Mucosa of descending colon (tissue), 3 donors: ENCODE measurements at regions not wholly inside any gene's neighbourhood (a gene's known extent, or its start where the extent isn't known, plus 50 kb on each side); places are given as distances from the start of the nearest gene placed in this dataset.
"Not testable (repeated sequence)": the region's sequence is repeated elsewhere in the genome, so short reads cannot be mapped to it uniquely, and the experiment has no call there.

ENCODE experiments used
- ATAC-seq: fragments of 200-7000 bp; cut with Tn5 transposase; one replicate; pipeline ENCODE4 v1.9.1; 2020; ENCODE audit warnings: mild to moderate bottlenecking, moderate library complexity
- DNase-seq, 3 donors: peaks; one replicate each; pipeline ENCODE4 v3.0.0-alpha.2; 2020
- H3K36me3 ChIP-seq: fragments of 200-600 bp; one replicate; pipeline ENCODE4 v1.8.0; 2021; ENCODE audit warnings: low read depth, mild to moderate bottlenecking
- H3K4me1 ChIP-seq: fragments of 200-600 bp; one replicate; pipeline ENCODE4 v1.8.0; 2021; ENCODE audit warnings: low read depth, mild to moderate bottlenecking
- H3K4me3 ChIP-seq: fragments of 200-600 bp; one replicate; pipeline ENCODE4 v1.8.0; 2021; ENCODE audit warnings: mild to moderate bottlenecking
- H3K9me3 ChIP-seq: fragments of 200-600 bp; one replicate; pipeline ENCODE4 v1.8.0; 2021; ENCODE audit warnings: mild to moderate bottlenecking
- intact Hi-C, 2 donors: fragments of 100-400 bp; cut with DNase I in 1 of 2; cut with micrococcal nuclease in 1 of 2; formaldehyde crosslinking; loops; one replicate each; pipeline versions ENCODE4 v1.11.0 to v1.11.1; 2022; cut with DNase I, micrococcal nuclease
- TF ChIP-seq, protein P1 (sequence below): fragments of 200-600 bp; IDR thresholded peaks from one replicate; pipeline ENCODE4 v1.8.0; 2022; ENCODE audit warnings: antibody characterized with exemption, mild to moderate bottlenecking
- donor health status: DM: no; HTN: no; CAD: no; lungs with moderate emphysema.
- donor health status: DM: no; HTN: no; CAD: no.
- donor health status: DM: no; HTN: yes; CAD: no.

GRCh38 chr1:86798608-86799291 lies 94.4 kb downstream of the SH3GLB1 start:
- H3K4me3 ChIP-seq = no peak overlapping the region
- TF ChIP-seq, protein P1, sequence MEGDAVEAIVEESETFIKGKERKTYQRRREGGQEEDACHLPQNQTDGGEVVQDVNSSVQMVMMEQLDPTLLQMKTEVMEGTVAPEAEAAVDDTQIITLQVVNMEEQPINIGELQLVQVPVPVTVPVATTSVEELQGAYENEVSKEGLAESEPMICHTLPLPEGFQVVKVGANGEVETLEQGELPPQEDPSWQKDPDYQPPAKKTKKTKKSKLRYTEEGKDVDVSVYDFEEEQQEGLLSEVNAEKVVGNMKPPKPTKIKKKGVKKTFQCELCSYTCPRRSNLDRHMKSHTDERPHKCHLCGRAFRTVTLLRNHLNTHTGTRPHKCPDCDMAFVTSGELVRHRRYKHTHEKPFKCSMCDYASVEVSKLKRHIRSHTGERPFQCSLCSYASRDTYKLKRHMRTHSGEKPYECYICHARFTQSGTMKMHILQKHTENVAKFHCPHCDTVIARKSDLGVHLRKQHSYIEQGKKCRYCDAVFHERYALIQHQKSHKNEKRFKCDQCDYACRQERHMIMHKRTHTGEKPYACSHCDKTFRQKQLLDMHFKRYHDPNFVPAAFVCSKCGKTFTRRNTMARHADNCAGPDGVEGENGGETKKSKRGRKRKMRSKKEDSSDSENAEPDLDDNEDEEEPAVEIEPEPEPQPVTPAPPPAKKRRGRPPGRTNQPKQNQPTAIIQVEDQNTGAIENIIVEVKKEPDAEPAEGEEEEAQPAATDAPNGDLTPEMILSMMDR = no peak
- ATAC-seq (peak; percentile 25), DNase-seq (no peak)
- H3K4me1 ChIP-seq = peaks cover under 1% of the 10 kb centered on the region
- H3K36me3 ChIP-seq = no peaks in the 10 kb centered on the region
- H3K9me3 ChIP-seq = no peaks in the 10 kb centered on the region
- intact Hi-C loops = no loop called here

DNA sequence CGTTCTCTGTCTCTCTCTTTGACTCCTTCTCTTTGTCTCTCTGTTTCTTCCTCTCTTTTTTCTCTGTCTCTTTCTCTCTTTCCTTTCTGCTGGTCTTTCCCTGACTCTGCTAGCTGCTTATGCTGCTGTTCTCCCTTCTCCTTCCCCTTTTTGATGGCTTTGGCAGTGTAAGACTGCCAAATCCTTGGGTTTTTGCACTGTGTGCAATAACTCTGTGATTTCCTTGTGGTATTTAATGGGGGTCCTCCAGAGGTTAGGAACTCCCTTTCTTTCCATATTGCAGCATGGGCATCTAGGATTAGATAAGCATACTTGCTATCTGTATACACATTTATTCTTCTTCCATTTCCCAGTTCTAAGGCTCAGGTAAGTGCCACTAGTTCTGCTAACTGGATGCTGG lies 99.3 kb downstream of the SH3GLB1 start:
- H3K36me3 ChIP-seq, ATAC-seq, DNase-seq, H3K4me1 ChIP-seq, H3K4me3 ChIP-seq, intact Hi-C loops, H3K9me3 ChIP-seq: not testable (repeated sequence)

- H3K4me3 ChIP-seq, H3K36me3 ChIP-seq, H3K4me1 ChIP-seq, DNase-seq, ATAC-seq, H3K9me3 ChIP-seq, intact Hi-C loops: not testable (repeated sequence)
Measured at GRCh38 chr1:86805898-86806519, 101.6 kb downstream of the SH3GLB1 start.

DNA sequence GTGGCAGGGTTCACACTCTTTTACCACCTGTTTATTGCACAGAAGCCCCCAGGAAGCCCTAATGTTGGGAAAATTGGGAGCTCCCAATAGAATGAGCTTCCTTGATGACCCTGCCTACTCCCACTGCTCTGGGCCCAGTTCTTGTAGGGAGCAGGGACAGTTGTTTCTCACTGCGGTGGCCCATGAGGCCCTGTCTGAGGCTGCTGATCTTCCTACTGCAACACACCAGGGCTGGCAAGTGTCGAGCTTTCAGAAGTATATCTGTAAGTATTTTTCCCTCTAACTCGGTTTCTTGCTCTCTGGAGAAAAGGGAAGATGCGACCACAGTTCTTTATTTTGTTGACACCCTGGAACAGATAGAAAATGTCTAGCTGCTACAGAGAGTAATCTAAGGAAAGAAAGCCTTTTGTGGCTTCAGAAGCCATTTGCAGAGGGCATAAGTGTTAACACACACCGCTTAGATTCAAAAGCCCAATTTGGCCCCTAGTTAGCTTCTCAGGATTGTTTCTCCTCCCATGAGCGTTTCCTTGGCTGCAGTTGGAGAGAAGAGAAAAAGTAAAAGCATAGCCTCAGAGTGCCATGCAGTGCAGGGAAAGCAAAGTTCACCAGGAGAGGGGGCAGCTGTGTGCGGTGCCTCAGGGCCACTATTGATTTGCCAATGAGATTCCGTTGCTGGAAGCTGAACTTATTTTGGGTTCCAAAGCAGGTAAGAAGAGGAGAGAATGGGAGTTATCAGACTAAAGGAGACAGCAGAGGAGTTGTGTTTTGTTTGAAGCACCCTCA lies 102.6 kb downstream of the SELENOF start:
- no peak overlapping the region for H3K4me3 ChIP-seq
- TF ChIP-seq, protein P1 = no peak
- no peak for DNase-seq
- ATAC-seq = no peak
- H3K4me1 ChIP-seq = no peaks in the 10 kb centered on the region
- H3K9me3 ChIP-seq = no peaks in the 10 kb centered on the region
- intact Hi-C loops = no loop called here
- no peaks in the 10 kb centered on the region for H3K36me3 ChIP-seq

- intact Hi-C loops = no loop called here
- TF ChIP-seq, protein P1 = no peak
- Histone ChIP-seq H3K9me3 (no peaks in the 10 kb centered on the region), H3K4me1 (no peaks in the 10 kb centered on the region), H3K36me3 (no peaks in the 10 kb centered on the region), H3K4me3 (no peak overlapping the region)
- DNase-seq (no peak), ATAC-seq (no peak)
Measured at GRCh38 chr1:86812286-86812685, 101.6 kb downstream of the SELENOF start.
